ENCODE measurements at regions not wholly inside any gene's neighbourhood (a gene's known extent, or its start where the extent isn't known, plus 50 kb on each side); places are given as distances from the start of the nearest gene placed in this dataset.

GRCh38 chr12:58481811-58482210 is 438.5 kb downstream of the LRIG3 start:
- TF ChIP-seq POLR2AphosphoS5 (IDR thresholded peaks at IDR 0.05; ENCODE audit: low read depth, low read length) = no peak
- TF ChIP-seq POLR2A (IDR thresholded peaks at IDR 0.05; ENCODE audit: low read depth, low read length) = no peak
- TF ChIP-seq TAF1 (IDR thresholded peaks at IDR 0.05; ENCODE audit: low read depth, low read length) = no peak
- TF ChIP-seq SPI1 (IDR thresholded peaks at IDR 0.05; ENCODE audit: low read depth, low read length) = no peak
